GM12878 (cell line): ENCODE measurements at regions not wholly inside any gene's neighbourhood (a gene's known extent, or its start where the extent isn't known, plus 50 kb on each side); places are given as distances from the start of the nearest gene placed in this dataset.

ENCODE experiments used
- CBX3 ChIP-seq: fragments of 200-600 bp; sonication (generic); IDR thresholded peaks from 2 replicates; pipeline ENCODE4 v1.6.1; 2016; ENCODE audit warnings: low read depth, borderline replicate concordance
- EGR1 ChIP-seq, 2 experiments: IDR thresholded peaks; 1 replicate in 1 of 2; 2 replicates in 1 of 2; pipeline ENCODE4 v1.6.1; 2011 to 2012; ENCODE audit warnings: low read depth in 2 of 2, low read length in 2 of 2, borderline replicate concordance in 1 of 2, mild to moderate bottlenecking in 1 of 2, moderate library complexity in 1 of 2
- IKZF1 ChIP-seq: fragments of 450-650 bp; conservative IDR thresholded peaks from 2 replicates; pipeline ENCODE4 v1.6.1; 2017; ENCODE audit warnings: antibody characterized with exemption, mild to moderate bottlenecking
- JUNB ChIP-seq: IDR thresholded peaks from 2 replicates; pipeline ENCODE4 v1.6.1; 2016; ENCODE audit warnings: antibody characterized with exemption, mild to moderate bottlenecking
- JUND ChIP-seq: IDR thresholded peaks from 2 replicates; pipeline ENCODE4 v1.6.1; 2012; ENCODE audit warnings: low read depth, mild to moderate bottlenecking, low read length, improper control_type of control experiment, moderate library complexity
- KAT2A ChIP-seq: conservative IDR thresholded peaks from 2 replicates; pipeline ENCODE4 v1.6.1; 2011; ENCODE audit warnings: low read depth, low read length; ENCODE audit not compliant: control insufficient read depth
- NFXL1 ChIP-seq: fragments of 450-650 bp; IDR thresholded peaks from 2 replicates; pipeline ENCODE4 v1.6.1; 2017; ENCODE audit warnings: antibody characterized with exemption, mild to moderate bottlenecking, borderline replicate concordance
- NFYB ChIP-seq: IDR thresholded peaks from 2 replicates; pipeline ENCODE4 v1.6.1; 2011; ENCODE audit warnings: low read depth, mild to moderate bottlenecking, low read length, improper control_type of control experiment, moderate library complexity; ENCODE audit not compliant: insufficient read depth
- NR2F1 ChIP-seq: fragments of 450-650 bp; conservative IDR thresholded peaks from 2 replicates; pipeline ENCODE4 v1.6.1; 2017; ENCODE audit warnings: mild to moderate bottlenecking
- PML ChIP-seq: IDR thresholded peaks from 2 replicates; pipeline ENCODE4 v1.6.1; 2012; ENCODE audit warnings: low read length, inconsistent platforms
- POLR2A ChIP-seq: IDR thresholded peaks from 2 replicates; pipeline ENCODE4 v1.6.1; 2011; ENCODE audit warnings: low read depth, mild to moderate bottlenecking, low read length
- SIX5 ChIP-seq: IDR thresholded peaks from 2 replicates; pipeline ENCODE4 v1.6.1; 2011; ENCODE audit warnings: mild to moderate bottlenecking, low read depth, low read length, moderate library complexity; ENCODE audit not compliant: severe bottlenecking
- SMAD1 ChIP-seq: fragments of 450-650 bp; IDR thresholded peaks from 2 replicates; pipeline ENCODE4 v1.6.1; 2018; ENCODE audit warnings: mild to moderate bottlenecking, low read depth; ENCODE audit not compliant: partially characterized antibody
- SP1 ChIP-seq: IDR thresholded peaks from one replicate; pipeline ENCODE4 v1.6.1; 2011; ENCODE audit warnings: low read depth, low read length
- STAT1 ChIP-seq: fragments of 450-650 bp; conservative IDR thresholded peaks from 2 replicates; pipeline ENCODE4 v1.6.1; 2014; ENCODE audit warnings: antibody characterized with exemption, mild to moderate bottlenecking
- TBL1XR1 ChIP-seq: IDR thresholded peaks from 2 replicates; pipeline ENCODE4 v1.6.1; 2012; ENCODE audit warnings: low read depth, low read length, improper control_type of control experiment
- YBX1 ChIP-seq: fragments of 450-650 bp; IDR thresholded peaks from 2 replicates; pipeline ENCODE4 v1.6.1; 2016; ENCODE audit warnings: antibody characterized with exemption
- ZNF207 ChIP-seq: fragments of 450-650 bp; IDR thresholded peaks from 2 replicates; pipeline ENCODE4 v1.6.1; 2014; ENCODE audit warnings: antibody characterized with exemption, mild to moderate bottlenecking, borderline replicate concordance
- ZNF384 ChIP-seq: IDR thresholded peaks from 2 replicates; pipeline ENCODE4 v1.6.1; 2012; ENCODE audit warnings: low read depth, mild to moderate bottlenecking, low read length, improper control_type of control experiment, borderline replicate concordance
- TF ChIP-seq, protein P1 (sequence below): IDR thresholded peaks from 2 replicates; pipeline ENCODE4 v1.6.1; 2011; ENCODE audit warnings: borderline replicate concordance, low read depth, mild to moderate bottlenecking, moderate library complexity, mixed read lengths, low read length; ENCODE audit not compliant: insufficient read depth; ENCODE audit errors: extremely low read length
- TF ChIP-seq, protein P2 (sequence below): fragments of 450-650 bp; IDR thresholded peaks from 2 replicates; pipeline ENCODE4 v1.6.1; 2017; ENCODE audit warnings: low read depth, mild to moderate bottlenecking, moderate library complexity
- TF ChIP-seq, protein P3 (sequence below): fragments of 150-350 bp; IDR thresholded peaks from 2 replicates; pipeline ENCODE4 v1.6.1; 2014; ENCODE audit warnings: mild to moderate bottlenecking, low read depth, low read length
- TF ChIP-seq, protein P4 (sequence below): fragments of 450-650 bp; IDR thresholded peaks from 2 replicates; pipeline ENCODE4 v1.6.1; 2018; ENCODE audit warnings: mild to moderate bottlenecking, low read depth, moderate library complexity; ENCODE audit not compliant: partially characterized antibody
- TF ChIP-seq, protein P5 (sequence below): IDR thresholded peaks from 2 replicates; pipeline ENCODE4 v1.6.1; 2012; ENCODE audit warnings: low read depth, low read length, improper control_type of control experiment

DNA sequence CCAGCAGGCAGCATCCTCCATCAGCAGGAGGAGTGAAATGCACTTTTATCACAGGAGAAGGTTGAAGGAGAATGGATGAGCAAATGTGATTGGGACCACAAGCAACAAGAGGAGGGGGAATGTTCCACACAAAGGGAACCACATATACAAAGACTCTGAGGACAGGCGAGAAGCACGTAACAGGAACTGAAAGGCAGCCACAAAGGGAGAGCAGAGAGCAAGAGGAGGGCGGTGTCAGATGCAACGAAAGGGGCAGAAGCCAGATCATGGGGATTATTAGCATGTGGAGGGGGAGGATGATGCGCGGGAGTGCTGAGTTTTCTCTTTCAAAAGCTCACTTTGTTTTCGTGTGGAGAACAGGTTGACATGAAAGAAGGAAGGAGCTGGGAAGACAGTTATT, 241.1 kb downstream of the SPTSSA start (continued):
- TF ChIP-seq, protein P1, sequence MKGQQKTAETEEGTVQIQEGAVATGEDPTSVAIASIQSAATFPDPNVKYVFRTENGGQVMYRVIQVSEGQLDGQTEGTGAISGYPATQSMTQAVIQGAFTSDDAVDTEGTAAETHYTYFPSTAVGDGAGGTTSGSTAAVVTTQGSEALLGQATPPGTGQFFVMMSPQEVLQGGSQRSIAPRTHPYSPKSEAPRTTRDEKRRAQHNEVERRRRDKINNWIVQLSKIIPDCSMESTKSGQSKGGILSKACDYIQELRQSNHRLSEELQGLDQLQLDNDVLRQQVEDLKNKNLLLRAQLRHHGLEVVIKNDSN, result no peak
- TF ChIP-seq NR2F1 (0 out of 2 replicates have a peak, but pooled peaks have one; percentile 22), SP1 (no peak), NFYB (no peak), ZNF207 (no peak), YBX1 (no peak), IKZF1 (peak; percentile 73), ZNF384 (no peak), KAT2A (no peak), JUNB (no peak), STAT1 (no peak), CBX3 (no peak), SMAD1 (no peak), NFXL1 (no peak), EGR1 (IDR thresholded peaks at IDR 0.05; ENCODE audit: borderline replicate concordance in 1 of 2, low read depth in 2 of 2, low read length in 2 of 2) (no peak), JUND (no peak), POLR2A (no peak), TBL1XR1 (no peak), PML (no peak), SIX5 (no peak)
- TF ChIP-seq, protein P2, sequence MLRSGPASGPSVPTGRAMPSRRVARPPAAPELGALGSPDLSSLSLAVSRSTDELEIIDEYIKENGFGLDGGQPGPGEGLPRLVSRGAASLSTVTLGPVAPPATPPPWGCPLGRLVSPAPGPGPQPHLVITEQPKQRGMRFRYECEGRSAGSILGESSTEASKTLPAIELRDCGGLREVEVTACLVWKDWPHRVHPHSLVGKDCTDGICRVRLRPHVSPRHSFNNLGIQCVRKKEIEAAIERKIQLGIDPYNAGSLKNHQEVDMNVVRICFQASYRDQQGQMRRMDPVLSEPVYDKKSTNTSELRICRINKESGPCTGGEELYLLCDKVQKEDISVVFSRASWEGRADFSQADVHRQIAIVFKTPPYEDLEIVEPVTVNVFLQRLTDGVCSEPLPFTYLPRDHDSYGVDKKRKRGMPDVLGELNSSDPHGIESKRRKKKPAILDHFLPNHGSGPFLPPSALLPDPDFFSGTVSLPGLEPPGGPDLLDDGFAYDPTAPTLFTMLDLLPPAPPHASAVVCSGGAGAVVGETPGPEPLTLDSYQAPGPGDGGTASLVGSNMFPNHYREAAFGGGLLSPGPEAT, result peak; percentile 79
- TF ChIP-seq, protein P3, sequence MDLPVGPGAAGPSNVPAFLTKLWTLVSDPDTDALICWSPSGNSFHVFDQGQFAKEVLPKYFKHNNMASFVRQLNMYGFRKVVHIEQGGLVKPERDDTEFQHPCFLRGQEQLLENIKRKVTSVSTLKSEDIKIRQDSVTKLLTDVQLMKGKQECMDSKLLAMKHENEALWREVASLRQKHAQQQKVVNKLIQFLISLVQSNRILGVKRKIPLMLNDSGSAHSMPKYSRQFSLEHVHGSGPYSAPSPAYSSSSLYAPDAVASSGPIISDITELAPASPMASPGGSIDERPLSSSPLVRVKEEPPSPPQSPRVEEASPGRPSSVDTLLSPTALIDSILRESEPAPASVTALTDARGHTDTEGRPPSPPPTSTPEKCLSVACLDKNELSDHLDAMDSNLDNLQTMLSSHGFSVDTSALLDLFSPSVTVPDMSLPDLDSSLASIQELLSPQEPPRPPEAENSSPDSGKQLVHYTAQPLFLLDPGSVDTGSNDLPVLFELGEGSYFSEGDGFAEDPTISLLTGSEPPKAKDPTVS, result no peak
- TF ChIP-seq, protein P4, sequence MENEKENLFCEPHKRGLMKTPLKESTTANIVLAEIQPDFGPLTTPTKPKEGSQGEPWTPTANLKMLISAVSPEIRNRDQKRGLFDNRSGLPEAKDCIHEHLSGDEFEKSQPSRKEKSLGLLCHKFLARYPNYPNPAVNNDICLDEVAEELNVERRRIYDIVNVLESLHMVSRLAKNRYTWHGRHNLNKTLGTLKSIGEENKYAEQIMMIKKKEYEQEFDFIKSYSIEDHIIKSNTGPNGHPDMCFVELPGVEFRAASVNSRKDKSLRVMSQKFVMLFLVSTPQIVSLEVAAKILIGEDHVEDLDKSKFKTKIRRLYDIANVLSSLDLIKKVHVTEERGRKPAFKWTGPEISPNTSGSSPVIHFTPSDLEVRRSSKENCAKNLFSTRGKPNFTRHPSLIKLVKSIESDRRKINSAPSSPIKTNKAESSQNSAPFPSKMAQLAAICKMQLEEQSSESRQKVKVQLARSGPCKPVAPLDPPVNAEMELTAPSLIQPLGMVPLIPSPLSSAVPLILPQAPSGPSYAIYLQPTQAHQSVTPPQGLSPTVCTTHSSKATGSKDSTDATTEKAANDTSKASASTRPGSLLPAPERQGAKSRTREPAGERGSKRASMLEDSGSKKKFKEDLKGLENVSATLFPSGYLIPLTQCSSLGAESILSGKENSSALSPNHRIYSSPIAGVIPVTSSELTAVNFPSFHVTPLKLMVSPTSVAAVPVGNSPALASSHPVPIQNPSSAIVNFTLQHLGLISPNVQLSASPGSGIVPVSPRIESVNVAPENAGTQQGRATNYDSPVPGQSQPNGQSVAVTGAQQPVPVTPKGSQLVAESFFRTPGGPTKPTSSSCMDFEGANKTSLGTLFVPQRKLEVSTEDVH, result no peak
- TF ChIP-seq, protein P5, sequence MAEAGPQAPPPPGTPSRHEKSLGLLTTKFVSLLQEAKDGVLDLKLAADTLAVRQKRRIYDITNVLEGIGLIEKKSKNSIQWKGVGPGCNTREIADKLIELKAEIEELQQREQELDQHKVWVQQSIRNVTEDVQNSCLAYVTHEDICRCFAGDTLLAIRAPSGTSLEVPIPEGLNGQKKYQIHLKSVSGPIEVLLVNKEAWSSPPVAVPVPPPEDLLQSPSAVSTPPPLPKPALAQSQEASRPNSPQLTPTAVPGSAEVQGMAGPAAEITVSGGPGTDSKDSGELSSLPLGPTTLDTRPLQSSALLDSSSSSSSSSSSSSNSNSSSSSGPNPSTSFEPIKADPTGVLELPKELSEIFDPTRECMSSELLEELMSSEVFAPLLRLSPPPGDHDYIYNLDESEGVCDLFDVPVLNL, result no peak
